ENCODE measurements at regions not wholly inside any gene's neighbourhood (a gene's known extent, or its start where the extent isn't known, plus 50 kb on each side); places are given as distances from the start of the nearest gene placed in this dataset.

DNA sequence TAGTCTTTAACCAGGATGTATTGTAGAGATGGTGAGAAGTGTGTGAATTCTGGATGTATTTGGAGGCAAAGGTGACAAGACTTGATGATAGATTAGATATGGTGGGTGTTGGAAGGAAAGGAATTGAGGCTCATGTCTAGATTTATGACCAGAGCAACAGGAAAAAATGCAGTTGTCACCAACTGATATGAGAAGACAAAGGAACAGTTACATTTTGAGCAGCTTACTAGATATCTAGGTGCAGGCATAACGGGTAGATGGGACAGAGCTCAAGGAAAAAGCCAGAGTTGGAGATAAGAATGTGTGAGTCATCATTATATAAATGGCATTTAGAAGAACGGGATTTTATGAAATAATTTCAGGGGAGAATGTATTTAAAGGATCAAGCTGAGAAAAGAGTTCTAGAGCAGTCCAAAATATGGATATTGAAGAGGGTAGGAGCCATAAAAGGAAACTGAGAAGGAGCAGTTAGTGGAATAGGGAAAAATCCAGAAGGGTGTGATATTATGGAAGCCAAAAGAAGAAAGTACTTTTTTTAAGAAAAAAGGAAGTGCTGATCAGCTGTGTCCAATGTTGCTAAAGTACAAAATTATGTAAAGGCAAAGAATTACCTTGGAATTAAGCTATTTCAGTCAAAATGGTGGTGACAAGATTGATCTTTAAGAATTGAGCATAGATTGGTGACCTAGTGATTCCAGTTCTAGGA lies 262.5 kb downstream of the CGGBP1 start:
- peaks cover 3% of the 10 kb centered on the region; the same call in 1 of the 2 replicates for H3K9me3 ChIP-seq (ENCODE audit: control insufficient read depth, insufficient read depth, low read length)
- no peaks in the 10 kb centered on the region for H3K27me3 ChIP-seq (ENCODE audit: control insufficient read depth, insufficient read depth, low read length)
- no peak overlapping the region for H2AK5ac ChIP-seq (ENCODE audit: low read depth, low read length)
- no peak overlapping the region for H2AFZ ChIP-seq (replicated peaks; ENCODE audit: low read length, poor library complexity)
- H3K9me1 ChIP-seq (ENCODE audit: insufficient read depth, low read length): no peaks in the 10 kb centered on the region
- H3K4me3 ChIP-seq (ENCODE audit: insufficient read depth, low read depth, low read length): no peak overlapping the region
- H2AK9ac ChIP-seq (replicated peaks; ENCODE audit: low read depth, low read length, poor library complexity): no peak overlapping the region
- H4K20me1 ChIP-seq (ENCODE audit: insufficient read depth, low read length): no peaks in the 10 kb centered on the region
- ChIA-PET CTCF (no interaction called here), POLR2A (ENCODE audit: unreplicated experiment) (no interaction called here)
- H3K79me1 ChIP-seq (ENCODE audit: low read depth in 1 of 2, low read length in 2 of 2): no peaks in the 10 kb centered on the region
- H3K27ac ChIP-seq (ENCODE audit: insufficient read depth, low read length): no peak overlapping the region
- no peak overlapping the region for H2BK20ac ChIP-seq (ENCODE audit: low read depth, low read length)
- dilution Hi-C loops (cut with HindIII; ENCODE audit: low sequenced_read_pairs, unreplicated experiment): no loop called here
- TF ChIP-seq MAZ (IDR thresholded peaks at IDR 0.05; ENCODE audit: borderline replicate concordance, low read depth, low read length) (no peak), CEBPB (IDR thresholded peaks at IDR 0.05; ENCODE audit: low read depth, low read length) (no peak), RCOR1 (IDR thresholded peaks at IDR 0.05; ENCODE audit: insufficient replicate concordance, low read length) (no peak), MAFK (IDR thresholded peaks at IDR 0.05; ENCODE audit: low read depth, low read length) (no peak), NFE2L2 (IDR thresholded peaks at IDR 0.05; ENCODE audit: low read depth, low read length) (no peak), POLR2A (IDR thresholded peaks at IDR 0.05; ENCODE audit: low read depth, low read length) (no peak), RFX5 (IDR thresholded peaks at IDR 0.05; ENCODE audit: low read depth, low read length) (no peak), SMC3 (IDR thresholded peaks at IDR 0.05; ENCODE audit: low read depth, low read length) (no peak), FOS (IDR thresholded peaks at IDR 0.05; ENCODE audit: low read depth, low read length) (no peak), CHD1 (IDR thresholded peaks at IDR 0.05; ENCODE audit: low read depth, low read length) (no peak), BHLHE40 (IDR thresholded peaks at IDR 0.05; ENCODE audit: low read depth, low read length) (no peak), MXI1 (IDR thresholded peaks at IDR 0.05; ENCODE audit: borderline replicate concordance, low read depth, low read length) (no peak), RAD21 (IDR thresholded peaks at IDR 0.05; ENCODE audit: low read length) (no peak)
- TF ChIP-seq, protein P1, sequence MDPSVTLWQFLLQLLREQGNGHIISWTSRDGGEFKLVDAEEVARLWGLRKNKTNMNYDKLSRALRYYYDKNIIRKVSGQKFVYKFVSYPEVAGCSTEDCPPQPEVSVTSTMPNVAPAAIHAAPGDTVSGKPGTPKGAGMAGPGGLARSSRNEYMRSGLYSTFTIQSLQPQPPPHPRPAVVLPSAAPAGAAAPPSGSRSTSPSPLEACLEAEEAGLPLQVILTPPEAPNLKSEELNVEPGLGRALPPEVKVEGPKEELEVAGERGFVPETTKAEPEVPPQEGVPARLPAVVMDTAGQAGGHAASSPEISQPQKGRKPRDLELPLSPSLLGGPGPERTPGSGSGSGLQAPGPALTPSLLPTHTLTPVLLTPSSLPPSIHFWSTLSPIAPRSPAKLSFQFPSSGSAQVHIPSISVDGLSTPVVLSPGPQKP (IDR thresholded peaks at IDR 0.05; ENCODE audit: borderline replicate concordance, low read depth, low read length): no peak
- TF ChIP-seq, protein P2, sequence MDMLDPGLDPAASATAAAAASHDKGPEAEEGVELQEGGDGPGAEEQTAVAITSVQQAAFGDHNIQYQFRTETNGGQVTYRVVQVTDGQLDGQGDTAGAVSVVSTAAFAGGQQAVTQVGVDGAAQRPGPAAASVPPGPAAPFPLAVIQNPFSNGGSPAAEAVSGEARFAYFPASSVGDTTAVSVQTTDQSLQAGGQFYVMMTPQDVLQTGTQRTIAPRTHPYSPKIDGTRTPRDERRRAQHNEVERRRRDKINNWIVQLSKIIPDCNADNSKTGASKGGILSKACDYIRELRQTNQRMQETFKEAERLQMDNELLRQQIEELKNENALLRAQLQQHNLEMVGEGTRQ (IDR thresholded peaks at IDR 0.05; ENCODE audit: low read depth, low read length): no peak
- TF ChIP-seq, protein P3, sequence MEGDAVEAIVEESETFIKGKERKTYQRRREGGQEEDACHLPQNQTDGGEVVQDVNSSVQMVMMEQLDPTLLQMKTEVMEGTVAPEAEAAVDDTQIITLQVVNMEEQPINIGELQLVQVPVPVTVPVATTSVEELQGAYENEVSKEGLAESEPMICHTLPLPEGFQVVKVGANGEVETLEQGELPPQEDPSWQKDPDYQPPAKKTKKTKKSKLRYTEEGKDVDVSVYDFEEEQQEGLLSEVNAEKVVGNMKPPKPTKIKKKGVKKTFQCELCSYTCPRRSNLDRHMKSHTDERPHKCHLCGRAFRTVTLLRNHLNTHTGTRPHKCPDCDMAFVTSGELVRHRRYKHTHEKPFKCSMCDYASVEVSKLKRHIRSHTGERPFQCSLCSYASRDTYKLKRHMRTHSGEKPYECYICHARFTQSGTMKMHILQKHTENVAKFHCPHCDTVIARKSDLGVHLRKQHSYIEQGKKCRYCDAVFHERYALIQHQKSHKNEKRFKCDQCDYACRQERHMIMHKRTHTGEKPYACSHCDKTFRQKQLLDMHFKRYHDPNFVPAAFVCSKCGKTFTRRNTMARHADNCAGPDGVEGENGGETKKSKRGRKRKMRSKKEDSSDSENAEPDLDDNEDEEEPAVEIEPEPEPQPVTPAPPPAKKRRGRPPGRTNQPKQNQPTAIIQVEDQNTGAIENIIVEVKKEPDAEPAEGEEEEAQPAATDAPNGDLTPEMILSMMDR (conservative IDR thresholded peaks at IDR 0.05; ENCODE audit: low read depth, low read length): no peak
- H2BK120ac ChIP-seq (ENCODE audit: low read depth, low read length): no peak overlapping the region
- H3K4me1 ChIP-seq (ENCODE audit: control insufficient read depth, insufficient read depth, low read length): no peaks in the 10 kb centered on the region
- ATAC-seq (ENCODE audit: low read depth) (no peak), DNase-seq (no peak)
- no peak overlapping the region for H4K91ac ChIP-seq (ENCODE audit: insufficient read depth, low read depth, low read length)
- no peak overlapping the region for H4K5ac ChIP-seq (ENCODE audit: low read depth, low read length)
- no peak overlapping the region for H3K9ac ChIP-seq (ENCODE audit: low read depth, low read length)
- H3K36me3 ChIP-seq (ENCODE audit: control insufficient read depth, insufficient read depth, low read length): no peaks in the 10 kb centered on the region
- H3K56ac ChIP-seq (ENCODE audit: extremely low read depth, insufficient read depth, low read length): no peak overlapping the region
- no peak overlapping the region for H3K14ac ChIP-seq (replicated peaks; ENCODE audit: low read depth, low read length)
- no CpG with 5 or more reads among the region's 2 CpGs for WGBS, 2 experiments (ENCODE audit: extremely low coverage in 2 of 2, insufficient read length in 1 of 2)
- in situ Hi-C loops (cut with MboI; ENCODE audit: low sequenced_read_pairs): no loop called here
- no peak overlapping the region for H3K4me2 ChIP-seq (ENCODE audit: low read depth, low read length)
- H3K18ac ChIP-seq (ENCODE audit: low read depth, low read length): no peak overlapping the region
- H3K23ac ChIP-seq (ENCODE audit: low read depth, low read length): no peak overlapping the region
- H4K8ac ChIP-seq (ENCODE audit: low read depth in 2 of 2, low read length in 2 of 2): no peak overlapping the region
- H2BK15ac ChIP-seq (ENCODE audit: low read depth, low read length): no peak overlapping the region
- H2BK5ac ChIP-seq (ENCODE audit: low read depth, low read length, poor library complexity, severe bottlenecking): no peak overlapping the region
- no TSS peak for BruUV-seq (replicated peaks)
- intact Hi-C loops (cut with micrococcal nuclease): no loop called here
- no peak overlapping the region for H3K4ac ChIP-seq (ENCODE audit: low read depth, low read length)

All from IMR-90 (cell line).